ENCODE measurements at regions not wholly inside any gene's neighbourhood (a gene's known extent, or its start where the extent isn't known, plus 50 kb on each side); places are given as distances from the start of the nearest gene placed in this dataset.

DNA sequence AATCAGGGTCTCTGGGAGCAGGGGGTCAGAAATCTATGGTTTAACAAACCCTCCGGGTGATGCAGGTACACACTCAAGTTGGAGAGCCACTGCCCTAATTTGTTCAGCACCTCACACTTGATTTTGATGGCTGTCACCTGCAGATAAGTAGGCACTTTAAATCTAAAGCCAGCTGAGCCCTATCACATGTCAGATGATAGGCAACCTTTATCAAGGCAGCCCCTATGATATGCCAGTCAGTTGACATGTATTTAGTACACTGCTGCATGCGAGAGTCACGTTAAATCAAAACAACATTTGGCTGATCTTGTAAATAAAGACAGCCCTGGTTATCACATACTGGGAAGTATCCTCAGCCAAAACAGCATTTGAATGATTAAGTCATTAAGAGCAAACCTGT is 104.4 kb upstream of the MCTP2 start:
- DNase-seq (ENCODE audit: low read depth, low spot score), result no peak
- CTCF ChIA-PET, result no interaction called here
- Histone ChIP-seq H3K4me1 (ENCODE audit: control insufficient read depth in 1 of 2, insufficient read depth in 2 of 2, low read length in 2 of 2) (no peaks in the 10 kb centered on the region), H3K27ac (ENCODE audit: low read depth, low read length) (no peak overlapping the region), H2AFZ (ENCODE audit: low read depth, low read length, poor library complexity, severe bottlenecking) (no peak overlapping the region), H3K9ac (ENCODE audit: low read length) (no peak overlapping the region), H3K36me3 (ENCODE audit: control insufficient read depth in 1 of 2, insufficient read depth in 2 of 2, low read length in 2 of 2) (no peaks in the 10 kb centered on the region), H3K9me2 (ENCODE audit: insufficient read depth) (no peaks in the 10 kb centered on the region), H3K4me3 (replicated peaks in 1 of 2; ENCODE audit: low read depth in 1 of 2, low read length in 2 of 2) (no peak overlapping the region), H4K20me1 (ENCODE audit: insufficient read depth) (no peaks in the 10 kb centered on the region), H3K79me2 (ENCODE audit: insufficient read depth, low read length) (no peaks in the 10 kb centered on the region), H3K9me3 (ENCODE audit: control insufficient read depth in 1 of 2, insufficient read depth in 1 of 2, low read depth in 1 of 2, low read length in 2 of 2) (no peaks in the 10 kb centered on the region), H3K27me3 (ENCODE audit: insufficient read depth, low read length) (peaks cover 6% of the 10 kb centered on the region), H3K4me2 (ENCODE audit: low read length) (no peak overlapping the region)
- ATAC-seq, result no peak
- RAD21 ChIA-PET (ENCODE audit: low non-redundant PET in 1 of 2, low total read pairs in 2 of 2, uncharacterized antibody in 2 of 2, unreplicated experiment in 2 of 2), result no interaction called here
- POLR2A ChIA-PET, result no interaction called here
- TF ChIP-seq, protein P1, sequence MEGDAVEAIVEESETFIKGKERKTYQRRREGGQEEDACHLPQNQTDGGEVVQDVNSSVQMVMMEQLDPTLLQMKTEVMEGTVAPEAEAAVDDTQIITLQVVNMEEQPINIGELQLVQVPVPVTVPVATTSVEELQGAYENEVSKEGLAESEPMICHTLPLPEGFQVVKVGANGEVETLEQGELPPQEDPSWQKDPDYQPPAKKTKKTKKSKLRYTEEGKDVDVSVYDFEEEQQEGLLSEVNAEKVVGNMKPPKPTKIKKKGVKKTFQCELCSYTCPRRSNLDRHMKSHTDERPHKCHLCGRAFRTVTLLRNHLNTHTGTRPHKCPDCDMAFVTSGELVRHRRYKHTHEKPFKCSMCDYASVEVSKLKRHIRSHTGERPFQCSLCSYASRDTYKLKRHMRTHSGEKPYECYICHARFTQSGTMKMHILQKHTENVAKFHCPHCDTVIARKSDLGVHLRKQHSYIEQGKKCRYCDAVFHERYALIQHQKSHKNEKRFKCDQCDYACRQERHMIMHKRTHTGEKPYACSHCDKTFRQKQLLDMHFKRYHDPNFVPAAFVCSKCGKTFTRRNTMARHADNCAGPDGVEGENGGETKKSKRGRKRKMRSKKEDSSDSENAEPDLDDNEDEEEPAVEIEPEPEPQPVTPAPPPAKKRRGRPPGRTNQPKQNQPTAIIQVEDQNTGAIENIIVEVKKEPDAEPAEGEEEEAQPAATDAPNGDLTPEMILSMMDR (IDR thresholded peaks at IDR 0.05 in 2 of 3, conservative IDR thresholded peaks at IDR 0.05 in 1 of 3; ENCODE audit: borderline replicate concordance in 1 of 3, insufficient read depth in 1 of 3, low read depth in 2 of 3, low read length in 2 of 3), result no peak
- TF ChIP-seq POLR2A (IDR thresholded peaks at IDR 0.05; ENCODE audit: borderline replicate concordance, extremely low read depth, insufficient read depth, insufficient read length) (no peak), FOSL1 (IDR thresholded peaks at IDR 0.05; ENCODE audit: low read depth) (no peak), POLR2AphosphoS5 (IDR thresholded peaks at IDR 0.05; ENCODE audit: low read depth, low read length) (no peak), EZH2phosphoT487 (IDR thresholded peaks at IDR 0.05; ENCODE audit: borderline replicate concordance) (no peak), EZH2 (IDR thresholded peaks at IDR 0.05) (no peak), YY1 (IDR thresholded peaks at IDR 0.05; ENCODE audit: extremely low read depth, insufficient replicate concordance, low read depth, low read length) (no peak), CEBPB (IDR thresholded peaks at IDR 0.05; ENCODE audit: low read depth) (no peak), CBX3 (IDR thresholded peaks at IDR 0.05; ENCODE audit: low read depth) (no peak), JUND (IDR thresholded peaks at IDR 0.05) (no peak), RAD21 (IDR thresholded peaks at IDR 0.05; ENCODE audit: low read depth) (no peak), SP1 (IDR thresholded peaks at IDR 0.05; ENCODE audit: low read depth) (no peak), TCF7L2 (IDR thresholded peaks at IDR 0.05; ENCODE audit: borderline replicate concordance, extremely low read depth, insufficient read depth, insufficient read length) (no peak), ZFX (IDR thresholded peaks at IDR 0.05) (no peak), ELF1 (IDR thresholded peaks at IDR 0.05; ENCODE audit: borderline replicate concordance, low read depth) (no peak)
- TF ChIP-seq, protein P2, sequence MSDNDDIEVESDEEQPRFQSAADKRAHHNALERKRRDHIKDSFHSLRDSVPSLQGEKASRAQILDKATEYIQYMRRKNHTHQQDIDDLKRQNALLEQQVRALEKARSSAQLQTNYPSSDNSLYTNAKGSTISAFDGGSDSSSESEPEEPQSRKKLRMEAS (IDR thresholded peaks at IDR 0.05), result no peak
- TF ChIP-seq, protein P3, sequence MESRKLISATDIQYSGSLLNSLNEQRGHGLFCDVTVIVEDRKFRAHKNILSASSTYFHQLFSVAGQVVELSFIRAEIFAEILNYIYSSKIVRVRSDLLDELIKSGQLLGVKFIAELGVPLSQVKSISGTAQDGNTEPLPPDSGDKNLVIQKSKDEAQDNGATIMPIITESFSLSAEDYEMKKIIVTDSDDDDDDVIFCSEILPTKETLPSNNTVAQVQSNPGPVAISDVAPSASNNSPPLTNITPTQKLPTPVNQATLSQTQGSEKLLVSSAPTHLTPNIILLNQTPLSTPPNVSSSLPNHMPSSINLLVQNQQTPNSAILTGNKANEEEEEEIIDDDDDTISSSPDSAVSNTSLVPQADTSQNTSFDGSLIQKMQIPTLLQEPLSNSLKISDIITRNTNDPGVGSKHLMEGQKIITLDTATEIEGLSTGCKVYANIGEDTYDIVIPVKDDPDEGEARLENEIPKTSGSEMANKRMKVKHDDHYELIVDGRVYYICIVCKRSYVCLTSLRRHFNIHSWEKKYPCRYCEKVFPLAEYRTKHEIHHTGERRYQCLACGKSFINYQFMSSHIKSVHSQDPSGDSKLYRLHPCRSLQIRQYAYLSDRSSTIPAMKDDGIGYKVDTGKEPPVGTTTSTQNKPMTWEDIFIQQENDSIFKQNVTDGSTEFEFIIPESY (IDR thresholded peaks at IDR 0.05; ENCODE audit: extremely low read depth, insufficient replicate concordance, low read length), result no peak
- TF ChIP-seq, protein P4, sequence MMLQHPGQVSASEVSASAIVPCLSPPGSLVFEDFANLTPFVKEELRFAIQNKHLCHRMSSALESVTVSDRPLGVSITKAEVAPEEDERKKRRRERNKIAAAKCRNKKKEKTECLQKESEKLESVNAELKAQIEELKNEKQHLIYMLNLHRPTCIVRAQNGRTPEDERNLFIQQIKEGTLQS (IDR thresholded peaks at IDR 0.05), result no peak
- TF ChIP-seq, protein P5, sequence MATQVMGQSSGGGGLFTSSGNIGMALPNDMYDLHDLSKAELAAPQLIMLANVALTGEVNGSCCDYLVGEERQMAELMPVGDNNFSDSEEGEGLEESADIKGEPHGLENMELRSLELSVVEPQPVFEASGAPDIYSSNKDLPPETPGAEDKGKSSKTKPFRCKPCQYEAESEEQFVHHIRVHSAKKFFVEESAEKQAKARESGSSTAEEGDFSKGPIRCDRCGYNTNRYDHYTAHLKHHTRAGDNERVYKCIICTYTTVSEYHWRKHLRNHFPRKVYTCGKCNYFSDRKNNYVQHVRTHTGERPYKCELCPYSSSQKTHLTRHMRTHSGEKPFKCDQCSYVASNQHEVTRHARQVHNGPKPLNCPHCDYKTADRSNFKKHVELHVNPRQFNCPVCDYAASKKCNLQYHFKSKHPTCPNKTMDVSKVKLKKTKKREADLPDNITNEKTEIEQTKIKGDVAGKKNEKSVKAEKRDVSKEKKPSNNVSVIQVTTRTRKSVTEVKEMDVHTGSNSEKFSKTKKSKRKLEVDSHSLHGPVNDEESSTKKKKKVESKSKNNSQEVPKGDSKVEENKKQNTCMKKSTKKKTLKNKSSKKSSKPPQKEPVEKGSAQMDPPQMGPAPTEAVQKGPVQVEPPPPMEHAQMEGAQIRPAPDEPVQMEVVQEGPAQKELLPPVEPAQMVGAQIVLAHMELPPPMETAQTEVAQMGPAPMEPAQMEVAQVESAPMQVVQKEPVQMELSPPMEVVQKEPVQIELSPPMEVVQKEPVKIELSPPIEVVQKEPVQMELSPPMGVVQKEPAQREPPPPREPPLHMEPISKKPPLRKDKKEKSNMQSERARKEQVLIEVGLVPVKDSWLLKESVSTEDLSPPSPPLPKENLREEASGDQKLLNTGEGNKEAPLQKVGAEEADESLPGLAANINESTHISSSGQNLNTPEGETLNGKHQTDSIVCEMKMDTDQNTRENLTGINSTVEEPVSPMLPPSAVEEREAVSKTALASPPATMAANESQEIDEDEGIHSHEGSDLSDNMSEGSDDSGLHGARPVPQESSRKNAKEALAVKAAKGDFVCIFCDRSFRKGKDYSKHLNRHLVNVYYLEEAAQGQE (IDR thresholded peaks at IDR 0.05; ENCODE audit: low read depth), result no peak
- BruUV-seq (replicated peaks), result no TSS peak
- intact Hi-C loops (cut with micrococcal nuclease), result no loop called here
